ENCODE measurements at regions not wholly inside any gene's neighbourhood (a gene's known extent, or its start where the extent isn't known, plus 50 kb on each side); places are given as distances from the start of the nearest gene placed in this dataset.

DNA sequence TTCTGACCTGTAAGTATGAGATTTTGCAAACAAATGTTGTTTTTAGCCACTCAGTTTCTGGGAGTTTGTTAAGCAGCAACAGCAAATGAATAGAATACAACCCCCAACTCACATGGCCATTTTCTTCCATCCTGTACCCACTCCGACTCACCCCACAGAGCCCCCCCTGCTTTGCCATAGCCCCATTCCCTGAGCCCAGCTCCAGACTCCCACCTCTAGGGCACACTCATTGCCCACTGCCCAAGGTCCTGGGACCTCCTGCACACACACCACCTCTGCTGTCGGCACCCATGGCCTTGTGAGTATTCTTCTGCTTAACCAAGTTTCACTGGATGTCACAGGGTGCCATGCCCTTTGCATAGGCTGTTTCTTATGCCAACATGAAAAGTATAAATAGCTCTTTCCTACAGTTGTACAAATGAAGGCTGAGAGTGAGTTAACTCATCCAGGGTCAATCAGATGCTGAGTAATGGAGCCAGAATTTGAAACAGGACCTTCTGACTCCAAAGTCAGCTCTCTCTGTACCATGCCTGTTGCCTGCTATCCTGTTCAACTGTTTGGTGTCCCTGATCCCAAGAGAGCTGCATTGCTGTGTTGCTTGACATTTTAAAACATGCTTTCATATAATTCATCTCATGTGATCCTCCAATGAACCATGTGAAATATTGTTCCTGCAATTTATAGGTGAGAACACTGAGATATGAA is 367.8 kb upstream of the ZMIZ1 start:
- H3K27me3 ChIP-seq: no peaks in the 10 kb centered on the region
- no peak overlapping the region for H3K27ac ChIP-seq
- DNase-seq (ENCODE audit: low spot score in 2 of 2): no peak
- TF ChIP-seq EP300 (IDR thresholded peaks at IDR 0.05) (no peak), CTCF (IDR thresholded peaks at IDR 0.05) (no peak), POLR2A (IDR thresholded peaks at IDR 0.05) (no peak)
- no peaks in the 10 kb centered on the region for H3K36me3 ChIP-seq
- no peaks in the 10 kb centered on the region for H3K9me3 ChIP-seq
- 78 to 83% methylated on average over 2 of the region's 2 CpGs for WGBS, 2 donors
- peaks cover 0 to 20% (median 0%) of the 10 kb centered on the region in 4 donors for H3K4me1 ChIP-seq
- H3K4me3 ChIP-seq: no peak overlapping the region

DNA sequence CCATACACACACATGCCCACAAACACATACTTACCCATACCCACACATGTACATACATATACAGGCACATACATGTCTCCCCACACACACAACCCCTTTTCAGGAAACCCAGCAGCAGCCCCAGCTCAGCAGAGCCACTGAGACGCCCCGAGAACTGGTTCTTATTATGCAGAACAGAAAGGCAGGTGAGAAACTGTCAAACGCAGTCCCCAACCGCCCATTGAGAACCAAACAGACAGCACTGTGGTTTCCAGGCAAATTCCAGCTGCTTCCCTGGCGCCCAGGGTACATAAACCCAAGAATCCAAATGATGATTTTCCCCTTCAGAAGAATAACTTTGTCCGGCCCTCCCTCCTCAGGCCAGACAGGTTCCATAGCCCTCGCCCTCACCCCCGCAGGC is 366.6 kb upstream of the ZMIZ1 start:
- Histone ChIP-seq H3K4me1 (peaks cover 0 to 13% (median 0%) of the 10 kb centered on the region in 4 donors), H3K4me3 (no peak overlapping the region), H3K27me3 (no peaks in the 10 kb centered on the region), H3K36me3 (no peaks in the 10 kb centered on the region), H3K9me3 (no peaks in the 10 kb centered on the region), H3K27ac (no peak overlapping the region)
- TF ChIP-seq EP300 (IDR thresholded peaks at IDR 0.05): no peak
- TF ChIP-seq POLR2A (IDR thresholded peaks at IDR 0.05): no peak
- TF ChIP-seq CTCF (IDR thresholded peaks at IDR 0.05): no peak
- no peak for DNase-seq (ENCODE audit: low spot score in 2 of 2)
- 94% methylated on average over 8 of the region's 8 CpGs for WGBS, 2 donors

DNA sequence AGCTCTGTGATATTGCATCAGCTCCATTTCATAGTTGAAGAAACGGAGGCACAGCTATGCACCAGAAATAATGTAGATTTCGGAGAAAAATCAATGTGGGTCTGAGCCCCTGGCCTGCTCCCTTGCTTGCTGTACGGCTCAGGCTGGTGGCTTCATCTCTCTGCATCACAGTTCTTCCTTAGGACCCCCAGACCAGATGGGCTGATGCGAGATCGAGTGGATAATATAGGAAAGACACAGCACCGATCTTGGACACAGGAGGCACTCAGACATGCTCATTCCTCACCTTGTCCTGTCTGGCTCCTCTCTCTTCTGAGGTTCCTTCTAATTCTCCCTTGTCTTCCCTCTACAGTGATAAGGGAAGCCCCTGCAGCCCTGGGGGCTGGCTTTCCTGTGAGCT is 365.9 kb upstream of the ZMIZ1 start:
- Histone ChIP-seq H3K36me3 (no peaks in the 10 kb centered on the region), H3K27me3 (no peaks in the 10 kb centered on the region), H3K4me3 (no peak overlapping the region), H3K4me1 (peaks cover 0 to 7% (median 0%) of the 10 kb centered on the region in 4 donors), H3K27ac (no peak overlapping the region), H3K9me3 (no peaks in the 10 kb centered on the region)
- TF ChIP-seq CTCF (IDR thresholded peaks at IDR 0.05) (no peak), POLR2A (IDR thresholded peaks at IDR 0.05) (no peak), EP300 (IDR thresholded peaks at IDR 0.05) (no peak)
- WGBS, 2 donors: 72 to 74% methylated on average over 6 of the region's 6 CpGs
- no peak for DNase-seq (ENCODE audit: low spot score in 2 of 2)

GRCh38 chr10:78703593-78703992 is 365.2 kb upstream of the ZMIZ1 start:
- DNase-seq (ENCODE audit: low spot score in 2 of 2): no peak
- Histone ChIP-seq H3K27me3 (no peaks in the 10 kb centered on the region), H3K4me3 (no peak overlapping the region), H3K27ac (no peak overlapping the region), H3K9me3 (no peaks in the 10 kb centered on the region), H3K4me1 (peaks cover 0 to 7% (median 0%) of the 10 kb centered on the region in 4 donors), H3K36me3 (no peaks in the 10 kb centered on the region)
- TF ChIP-seq CTCF (IDR thresholded peaks at IDR 0.05): no peak
- TF ChIP-seq POLR2A (IDR thresholded peaks at IDR 0.05): no peak
- TF ChIP-seq EP300 (IDR thresholded peaks at IDR 0.05): no peak
- 61 to 65% methylated on average over 6 of the region's 6 CpGs for WGBS, 2 donors

DNA sequence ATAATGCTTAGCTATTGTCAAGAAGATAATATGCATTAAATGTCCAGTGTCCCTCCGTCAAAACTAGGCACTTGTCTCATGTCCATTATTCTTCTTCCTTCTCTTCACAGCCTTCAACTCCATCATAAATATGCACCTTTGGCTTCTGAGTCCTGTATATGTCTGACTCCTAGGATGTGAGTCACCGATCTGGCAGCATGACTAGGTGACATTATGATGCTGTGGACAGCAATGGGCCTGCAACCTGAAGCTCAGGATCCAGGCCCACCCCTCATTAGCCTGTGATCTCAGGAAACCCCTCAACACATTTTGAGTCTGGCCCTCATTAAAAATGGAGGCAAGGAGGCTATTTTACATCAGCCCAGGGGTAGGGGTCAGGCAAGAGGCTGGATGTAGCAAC is 362.5 kb upstream of the ZMIZ1 start:
- Histone ChIP-seq H3K9me3 (no peaks in the 10 kb centered on the region), H3K36me3 (no peaks in the 10 kb centered on the region), H3K27ac (no peak overlapping the region), H3K4me3 (no peak overlapping the region), H3K27me3 (no peaks in the 10 kb centered on the region), H3K4me1 (no peaks in the 10 kb centered on the region)
- WGBS, 2 donors: 96 to 98% methylated on average over 2 of the region's 2 CpGs
- no peak for DNase-seq (ENCODE audit: low spot score in 2 of 2)
- TF ChIP-seq EP300 (IDR thresholded peaks at IDR 0.05): no peak
- TF ChIP-seq CTCF (IDR thresholded peaks at IDR 0.05): no peak
- TF ChIP-seq POLR2A (IDR thresholded peaks at IDR 0.05): no peak

Measured in tibial nerve (tissue), 4 donors.